HUES48 (cell line): ENCODE measurements at regions not wholly inside any gene's neighbourhood (a gene's known extent, or its start where the extent isn't known, plus 50 kb on each side); places are given as distances from the start of the nearest gene placed in this dataset.

Experiments
- H3K27ac ChIP-seq: one replicate; pipeline ENCODE4 v1.7.0; 2013; ENCODE audit warnings: low read depth, low read length, inconsistent platforms
- H3K27me3 ChIP-seq: 2 replicates; pipeline ENCODE4 v1.6.1; 2013; ENCODE audit warnings: mild to moderate bottlenecking, low read length; ENCODE audit not compliant: control insufficient read depth, insufficient read depth
- H3K36me3 ChIP-seq: 2 replicates; pipeline ENCODE4 v1.6.1; 2013; ENCODE audit warnings: low read length; ENCODE audit not compliant: control insufficient read depth, insufficient read depth
- H3K4me1 ChIP-seq: 2 replicates; pipeline ENCODE4 v1.6.1; 2013; ENCODE audit warnings: mild to moderate bottlenecking, low read length; ENCODE audit not compliant: control insufficient read depth, insufficient read depth
- H3K4me3 ChIP-seq: 2 replicates; pipeline ENCODE4 v1.5.1; 2013; ENCODE audit warnings: mild to moderate bottlenecking, low read depth, low read length
- H3K9ac ChIP-seq: 2 replicates; pipeline ENCODE4 v1.6.1; 2013; ENCODE audit warnings: mild to moderate bottlenecking, low read depth, low read length, moderate library complexity
- H3K9me3 ChIP-seq: 2 replicates; pipeline ENCODE4 v1.6.1; 2013; ENCODE audit warnings: low read length; ENCODE audit not compliant: control insufficient read depth, insufficient read depth

DNA sequence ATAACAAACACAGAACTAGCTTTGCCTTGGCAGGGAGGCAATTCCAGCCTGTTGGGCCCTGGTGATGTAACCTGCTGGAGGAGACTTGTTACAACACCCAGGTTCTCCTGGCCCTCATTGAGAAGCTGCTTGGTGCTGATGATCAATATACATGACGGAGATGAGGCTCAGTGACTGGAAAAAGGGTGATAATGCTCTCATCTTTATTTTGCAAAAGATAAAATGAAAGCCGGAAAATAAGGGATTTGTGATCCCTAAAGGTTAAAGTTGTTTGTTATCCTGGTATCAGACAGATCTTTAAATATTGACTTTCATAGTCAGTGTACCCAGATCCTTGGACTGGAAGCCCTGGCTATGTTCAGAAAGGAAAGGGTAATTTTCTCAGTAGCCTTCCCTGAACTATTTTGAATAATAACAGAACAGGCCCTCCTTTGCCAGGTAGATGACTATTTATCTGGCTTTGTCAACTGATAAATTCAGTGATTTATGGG, 118.9 kb upstream of the MEIS2 start:
- H3K9me3 ChIP-seq, result no peaks in the 10 kb centered on the region
- H3K4me1 ChIP-seq, result no peaks in the 10 kb centered on the region
- H3K27me3 ChIP-seq, result no peaks in the 10 kb centered on the region
- H3K9ac ChIP-seq, result no peak overlapping the region
- no peak overlapping the region for H3K27ac ChIP-seq
- no peaks in the 10 kb centered on the region for H3K36me3 ChIP-seq
- H3K4me3 ChIP-seq, result no peak overlapping the region

- no peak overlapping the region for H3K9ac ChIP-seq
- H3K36me3 ChIP-seq, result no peaks in the 10 kb centered on the region
- H3K4me1 ChIP-seq, result no peaks in the 10 kb centered on the region
- H3K9me3 ChIP-seq, result no peaks in the 10 kb centered on the region
- H3K4me3 ChIP-seq, result no peak overlapping the region
- no peak overlapping the region for H3K27ac ChIP-seq
- H3K27me3 ChIP-seq, result no peaks in the 10 kb centered on the region
Measured at GRCh38 chr15:37220949-37221670, 120.8 kb upstream of the MEIS2 start.

GRCh38 chr15:37221671-37222145, 121.4 kb upstream of the MEIS2 start:
- Histone ChIP-seq H3K9me3 (no peaks in the 10 kb centered on the region), H3K36me3 (no peaks in the 10 kb centered on the region), H3K4me1 (no peaks in the 10 kb centered on the region), H3K9ac (no peak overlapping the region), H3K27ac (no peak overlapping the region), H3K4me3 (no peak overlapping the region), H3K27me3 (no peaks in the 10 kb centered on the region)

- no peaks in the 10 kb centered on the region for H3K9me3 ChIP-seq
- no peak overlapping the region for H3K9ac ChIP-seq
- no peaks in the 10 kb centered on the region for H3K36me3 ChIP-seq
- H3K27ac ChIP-seq, result no peak overlapping the region
- H3K4me3 ChIP-seq, result no peak overlapping the region
- no peaks in the 10 kb centered on the region for H3K4me1 ChIP-seq
- no peaks in the 10 kb centered on the region for H3K27me3 ChIP-seq
Measured at GRCh38 chr15:37223089-37223488, 122.7 kb upstream of the MEIS2 start.

- H3K9me3 ChIP-seq, result no peaks in the 10 kb centered on the region
- H3K27ac ChIP-seq, result no peak overlapping the region
- H3K36me3 ChIP-seq, result no peaks in the 10 kb centered on the region
- H3K27me3 ChIP-seq, result no peaks in the 10 kb centered on the region
- H3K9ac ChIP-seq, result no peak overlapping the region
- H3K4me1 ChIP-seq, result no peaks in the 10 kb centered on the region
- H3K4me3 ChIP-seq, result no peak overlapping the region
Measured at GRCh38 chr15:37229855-37230619, 129.7 kb upstream of the MEIS2 start.

DNA sequence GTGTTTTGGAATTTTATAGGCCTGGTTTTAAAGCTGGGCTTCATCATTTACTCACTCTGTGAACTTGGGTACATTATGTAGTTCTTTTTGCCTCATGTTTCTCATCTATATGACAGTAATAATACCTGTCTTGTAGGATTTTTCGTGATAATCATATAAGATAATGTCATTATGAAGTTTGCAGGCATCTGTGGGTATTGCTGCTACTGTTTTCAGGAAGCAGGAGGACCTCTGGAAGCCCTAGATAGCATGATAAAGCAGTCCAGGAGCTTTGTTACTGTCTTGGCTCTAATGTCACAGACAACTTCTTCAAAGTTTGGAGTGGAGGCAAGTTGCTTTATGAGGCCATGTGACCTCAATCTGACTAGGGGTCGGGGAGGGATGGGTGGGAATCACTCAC, 145.0 kb upstream of the MEIS2 start:
- no peaks in the 10 kb centered on the region for H3K27me3 ChIP-seq
- H3K4me1 ChIP-seq, result peaks cover 6% of the 10 kb centered on the region; the same call in 1 of the 2 replicates
- no peaks in the 10 kb centered on the region for H3K9me3 ChIP-seq
- no peaks in the 10 kb centered on the region for H3K36me3 ChIP-seq
- H3K4me3 ChIP-seq, result no peak overlapping the region
- H3K27ac ChIP-seq, result no peak overlapping the region
- no peak overlapping the region for H3K9ac ChIP-seq

GRCh38 chr15:37246065-37246464, 145.7 kb upstream of the MEIS2 start:
- no peak overlapping the region for H3K4me3 ChIP-seq
- H3K36me3 ChIP-seq, result no peaks in the 10 kb centered on the region

DNA sequence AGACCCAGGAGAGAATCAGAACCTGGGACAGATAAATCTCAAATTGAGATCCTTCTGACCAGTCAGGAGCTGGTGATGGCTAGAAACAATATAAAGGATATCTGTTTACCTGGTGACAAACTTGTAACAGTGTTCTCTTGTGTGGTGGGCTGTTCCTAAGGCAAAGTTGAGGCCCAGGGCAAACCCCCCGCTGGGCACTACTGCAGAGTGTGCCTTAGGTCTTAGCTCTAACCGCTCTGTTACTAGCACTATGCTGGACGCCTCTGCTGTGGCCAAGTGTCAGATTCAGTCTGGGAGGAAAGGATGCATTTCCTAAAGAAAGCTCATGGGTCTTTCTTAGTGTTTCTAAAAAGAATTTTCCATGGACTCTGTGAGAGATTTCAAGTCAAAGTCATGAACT, 146.5 kb upstream of the MEIS2 start:
- no peak overlapping the region for H3K27ac ChIP-seq
- no peak overlapping the region for H3K9ac ChIP-seq
- H3K27me3 ChIP-seq, result no peaks in the 10 kb centered on the region
- H3K4me1 ChIP-seq, result peaks cover 6% of the 10 kb centered on the region; the same call in 1 of the 2 replicates
- no peaks in the 10 kb centered on the region for H3K36me3 ChIP-seq
- no peaks in the 10 kb centered on the region for H3K9me3 ChIP-seq
- no peak overlapping the region for H3K4me3 ChIP-seq

More at GRCh38 chr15:37246065-37246464, 145.7 kb upstream of the MEIS2 start:
- Histone ChIP-seq H3K9me3 (no peaks in the 10 kb centered on the region), H3K27me3 (no peaks in the 10 kb centered on the region), H3K4me1 (peaks cover 6% of the 10 kb centered on the region; the same call in 1 of the 2 replicates), H3K27ac (no peak overlapping the region), H3K9ac (no peak overlapping the region)

DNA sequence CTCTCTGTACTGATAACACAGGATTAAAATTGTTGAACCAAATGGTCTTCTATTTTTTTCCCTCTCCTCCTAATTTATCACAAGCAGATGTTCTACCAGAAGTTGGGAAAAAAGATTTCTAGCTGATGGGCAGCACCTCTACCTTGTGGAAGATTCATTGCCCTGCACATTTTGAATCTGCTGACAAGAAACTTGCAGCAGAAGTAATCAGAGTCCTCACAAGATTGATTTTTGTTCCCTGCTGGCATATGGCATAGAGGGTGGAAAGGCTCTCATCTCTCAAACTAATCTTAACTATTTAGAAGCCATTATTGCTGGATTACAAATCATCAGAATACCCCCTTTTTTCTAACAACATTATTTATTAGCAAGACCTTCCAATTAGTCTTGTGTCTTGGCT, 148.9 kb upstream of the MEIS2 start:
- Histone ChIP-seq H3K27me3 (no peaks in the 10 kb centered on the region), H3K4me3 (no peak overlapping the region), H3K27ac (no peak overlapping the region)

DNA sequence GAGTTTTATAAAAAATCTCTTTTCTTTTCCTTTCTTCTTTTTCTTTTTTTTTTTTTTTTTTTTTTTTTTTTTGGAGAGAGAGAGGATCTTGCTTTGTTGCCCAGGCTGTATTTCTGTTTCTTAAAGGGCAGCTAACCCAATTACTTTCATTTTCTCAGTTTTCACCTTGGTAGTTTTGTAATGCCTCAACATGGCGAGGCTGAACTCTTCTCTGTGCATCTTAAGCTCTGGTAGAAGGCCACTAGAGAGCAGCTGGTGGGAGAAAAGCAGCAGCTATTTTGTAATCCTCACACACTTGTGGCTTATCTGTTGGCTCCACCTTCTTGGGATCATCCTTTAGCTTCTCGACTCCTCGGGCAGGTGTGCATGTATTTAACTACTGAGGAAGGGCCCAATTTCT, 152.2 kb upstream of the MEIS2 start:
- H3K27me3 ChIP-seq, result no peaks in the 10 kb centered on the region
- no peak overlapping the region for H3K9ac ChIP-seq
- H3K27ac ChIP-seq, result no peak overlapping the region
- H3K4me3 ChIP-seq, result no peak overlapping the region
- no peaks in the 10 kb centered on the region for H3K4me1 ChIP-seq
- no peaks in the 10 kb centered on the region for H3K36me3 ChIP-seq
- no peaks in the 10 kb centered on the region for H3K9me3 ChIP-seq

More for the DNA sequence above, 148.9 kb upstream of the MEIS2 start:
- H3K9ac ChIP-seq, result no peak overlapping the region
- no peaks in the 10 kb centered on the region for H3K9me3 ChIP-seq
- no peaks in the 10 kb centered on the region for H3K36me3 ChIP-seq
- peaks cover 6% of the 10 kb centered on the region; the same call in 1 of the 2 replicates for H3K4me1 ChIP-seq

DNA sequence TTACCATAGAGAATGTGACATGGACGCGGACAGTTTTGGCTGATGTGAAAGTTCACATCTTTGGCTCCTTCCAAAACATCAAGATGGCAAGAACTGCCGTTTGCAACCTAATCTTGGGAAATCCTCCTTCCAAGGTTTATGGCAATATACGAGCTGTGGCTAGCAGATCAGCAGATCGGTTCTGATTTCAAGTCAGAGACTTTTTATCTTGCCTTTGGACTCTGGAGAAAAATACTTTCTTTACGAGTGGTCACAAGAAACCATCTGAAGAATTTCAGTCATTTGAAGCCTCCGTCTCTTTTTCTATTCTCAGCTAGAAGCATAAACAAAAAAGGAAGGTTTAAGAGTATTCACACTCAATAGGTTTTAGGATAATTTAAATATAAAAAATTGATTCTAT, 153.5 kb upstream of the MEIS2 start:
- H3K9ac ChIP-seq, result no peak overlapping the region
- no peaks in the 10 kb centered on the region for H3K27me3 ChIP-seq
- H3K4me1 ChIP-seq, result no peaks in the 10 kb centered on the region
- no peak overlapping the region for H3K4me3 ChIP-seq
- H3K36me3 ChIP-seq, result no peaks in the 10 kb centered on the region
- no peak overlapping the region for H3K27ac ChIP-seq
- no peaks in the 10 kb centered on the region for H3K9me3 ChIP-seq
